ENCODE measurements at regions not wholly inside any gene's neighbourhood (a gene's known extent, or its start where the extent isn't known, plus 50 kb on each side); places are given as distances from the start of the nearest gene placed in this dataset.

- TF ChIP-seq CTCF (IDR thresholded peaks at IDR 0.05; ENCODE audit: low read length) (no peak), EZH2 (IDR thresholded peaks at IDR 0.05; ENCODE audit: borderline replicate concordance, low read length) (no peak)
These were observed 109.6 kb downstream of the S1PR1 start for GRCh38 chr1:101346419-101346818.
